HG03039 (cell line): ENCODE measurements at regions not wholly inside any gene's neighbourhood (a gene's known extent, or its start where the extent isn't known, plus 50 kb on each side); places are given as distances from the start of the nearest gene placed in this dataset.

ENCODE experiments used
- ATAC-seq: cut with Tn5 transposase; IDR thresholded peaks from one replicate; pipeline ENCODE4 v1.9.1; 2021; ENCODE audit warnings: mild to moderate bottlenecking, moderate library complexity; ENCODE audit not compliant: unreplicated experiment

DNA sequence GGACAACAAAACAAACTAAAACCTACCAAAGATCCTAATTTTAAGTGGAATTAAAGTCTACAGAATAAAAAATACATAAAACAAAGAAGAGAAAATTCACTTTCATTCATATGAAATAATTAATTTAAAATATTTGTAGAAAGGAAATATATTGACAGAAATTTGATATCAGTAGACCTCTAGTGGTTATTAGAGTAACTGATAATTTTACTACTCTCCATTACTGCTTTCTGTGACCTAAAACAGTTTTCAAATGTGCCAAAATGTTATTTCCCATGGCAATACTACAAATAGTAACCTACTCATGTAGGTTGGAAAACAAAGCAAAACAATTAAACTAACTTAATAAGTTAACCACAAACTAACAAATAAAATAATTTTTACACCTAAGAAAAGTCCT, 147.1 kb downstream of the NOL4 start:
- ATAC-seq = no peak

DNA sequence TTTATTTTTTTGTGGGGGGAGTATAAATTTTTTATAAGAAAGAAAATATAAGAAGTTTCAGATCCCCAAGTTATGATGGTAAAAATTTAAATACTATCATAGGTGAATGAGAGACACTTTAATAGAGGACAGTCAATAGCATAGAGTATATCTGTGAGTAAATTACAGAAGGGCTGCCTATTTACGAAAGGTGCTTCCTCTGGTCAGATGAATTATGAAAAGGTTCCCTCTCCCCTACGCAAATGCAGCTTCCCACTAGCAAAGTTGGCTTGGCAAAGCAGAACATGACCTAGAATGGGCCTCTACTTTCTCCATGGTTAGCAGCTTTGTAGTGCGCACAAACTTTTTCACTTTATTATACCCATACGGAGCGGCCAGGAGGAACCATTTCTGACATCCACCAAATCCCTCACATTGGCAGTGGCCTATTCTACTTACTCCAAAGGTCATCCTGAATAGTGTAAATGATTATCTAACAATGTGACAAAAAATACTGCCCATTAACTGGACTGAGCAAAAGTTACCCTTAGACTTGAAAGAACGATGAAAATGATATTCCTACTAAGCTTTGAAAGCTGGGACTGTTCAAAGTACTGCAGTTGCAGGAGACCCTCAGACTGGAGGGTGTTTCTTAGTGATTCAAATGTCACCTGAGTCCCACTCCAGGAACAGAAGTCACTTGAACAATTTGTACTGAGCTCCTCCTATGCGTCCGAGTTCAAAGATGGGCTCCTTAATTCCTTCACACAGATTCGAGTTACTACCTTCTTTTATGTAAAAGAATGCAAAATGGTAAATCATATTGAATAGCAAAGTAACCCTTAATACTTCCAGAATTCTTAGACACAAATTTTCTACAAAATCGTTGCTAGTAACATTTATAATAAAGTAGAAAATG, 148.5 kb downstream of the NOL4 start:
- ATAC-seq = no peak

DNA sequence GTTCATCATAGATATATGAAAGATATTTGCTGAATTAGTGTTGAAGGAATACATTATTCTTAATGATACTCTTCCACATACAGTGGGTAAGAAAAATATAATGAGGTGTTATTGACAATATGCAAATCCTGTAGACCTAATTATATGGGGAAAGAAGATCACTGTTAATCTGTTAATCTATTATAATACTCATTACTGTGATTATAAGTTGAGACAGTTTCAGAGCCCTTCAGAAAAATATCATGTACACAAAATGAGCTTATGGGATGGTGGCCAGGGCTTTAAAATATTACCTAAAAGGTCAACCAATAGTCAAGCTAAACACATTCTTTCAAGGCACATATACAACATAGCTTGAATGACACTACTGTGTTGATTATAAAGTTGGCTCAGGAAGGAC, 163.5 kb downstream of the NOL4 start:
- ATAC-seq = no peak

DNA sequence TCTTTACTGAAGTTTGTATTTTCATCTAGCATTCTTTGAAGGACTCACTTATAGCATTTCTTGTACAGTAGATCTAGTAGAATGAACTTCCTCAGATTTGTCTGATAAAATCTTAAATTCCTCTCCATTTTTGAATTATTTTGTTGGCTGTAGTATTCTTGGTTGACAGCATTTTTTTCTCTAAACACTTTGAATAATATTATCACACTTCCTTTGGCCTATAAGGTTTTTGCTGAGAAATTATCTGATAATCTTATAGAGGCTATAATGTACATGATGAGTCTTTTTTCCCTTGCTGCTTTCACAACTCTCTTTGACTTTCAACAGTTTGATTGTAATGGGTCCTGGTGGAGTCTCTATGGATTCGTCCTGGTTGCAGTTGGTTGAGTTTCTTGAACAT, 169.5 kb downstream of the NOL4 start:
- ATAC-seq = no peak

DNA sequence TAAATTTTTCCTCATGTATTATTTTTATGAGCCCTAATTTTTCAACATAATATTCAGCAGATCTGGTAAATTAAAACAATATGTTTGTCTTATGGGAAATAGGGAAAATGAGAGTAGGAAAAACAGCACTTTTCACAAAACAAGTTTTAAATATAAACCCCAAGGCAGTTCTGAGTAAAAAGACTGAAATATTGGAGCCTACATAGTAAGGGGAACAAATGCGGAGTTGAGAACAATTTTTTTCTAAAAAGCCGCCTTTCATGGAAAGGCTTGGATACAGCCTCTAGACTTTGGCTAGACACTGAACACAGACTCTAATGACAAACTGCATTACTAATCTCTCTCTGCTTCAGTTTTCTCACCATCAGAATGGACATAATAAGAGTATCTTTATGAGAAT, 174.1 kb downstream of the NOL4 start:
- ATAC-seq = no peak

DNA sequence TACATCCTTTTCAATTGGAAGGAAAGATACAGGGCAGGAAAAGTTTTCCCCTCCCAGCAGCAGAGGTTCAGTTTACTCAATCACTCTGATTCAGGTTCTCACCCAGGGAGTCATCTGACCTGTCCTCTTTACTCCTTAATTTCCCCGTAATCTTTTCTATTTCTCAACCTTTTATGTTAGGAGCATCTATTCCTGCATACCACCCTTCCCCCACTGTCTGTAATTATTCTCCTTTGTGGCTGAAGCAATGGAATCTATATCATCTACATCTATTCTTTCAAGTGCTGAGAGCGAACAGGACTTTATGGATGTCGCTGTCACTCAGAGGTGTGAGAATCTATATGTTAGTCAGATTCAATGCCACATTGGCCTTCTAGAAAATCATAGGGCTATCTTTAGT, 175.2 kb downstream of the NOL4 start:
- ATAC-seq = no peak

DNA sequence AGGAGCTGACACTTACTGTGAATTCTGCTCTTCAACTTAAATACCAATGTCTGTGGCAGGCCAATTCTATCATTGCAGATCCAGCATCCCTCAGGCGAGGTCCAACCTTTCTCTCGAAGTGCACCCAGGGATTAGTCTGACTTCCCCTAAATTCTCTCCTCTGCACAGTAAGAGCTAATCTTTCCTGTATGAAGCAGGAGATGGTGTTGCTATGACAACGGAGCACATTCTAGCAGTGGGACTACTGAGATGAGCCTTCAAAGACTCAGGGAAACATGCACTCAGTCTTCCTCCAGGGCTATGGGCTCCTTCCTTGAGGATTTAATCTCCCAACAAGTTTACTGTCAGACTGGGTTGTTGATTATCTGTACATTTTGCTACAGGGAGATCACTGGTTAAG, 176.3 kb downstream of the NOL4 start:
- ATAC-seq = no peak

DNA sequence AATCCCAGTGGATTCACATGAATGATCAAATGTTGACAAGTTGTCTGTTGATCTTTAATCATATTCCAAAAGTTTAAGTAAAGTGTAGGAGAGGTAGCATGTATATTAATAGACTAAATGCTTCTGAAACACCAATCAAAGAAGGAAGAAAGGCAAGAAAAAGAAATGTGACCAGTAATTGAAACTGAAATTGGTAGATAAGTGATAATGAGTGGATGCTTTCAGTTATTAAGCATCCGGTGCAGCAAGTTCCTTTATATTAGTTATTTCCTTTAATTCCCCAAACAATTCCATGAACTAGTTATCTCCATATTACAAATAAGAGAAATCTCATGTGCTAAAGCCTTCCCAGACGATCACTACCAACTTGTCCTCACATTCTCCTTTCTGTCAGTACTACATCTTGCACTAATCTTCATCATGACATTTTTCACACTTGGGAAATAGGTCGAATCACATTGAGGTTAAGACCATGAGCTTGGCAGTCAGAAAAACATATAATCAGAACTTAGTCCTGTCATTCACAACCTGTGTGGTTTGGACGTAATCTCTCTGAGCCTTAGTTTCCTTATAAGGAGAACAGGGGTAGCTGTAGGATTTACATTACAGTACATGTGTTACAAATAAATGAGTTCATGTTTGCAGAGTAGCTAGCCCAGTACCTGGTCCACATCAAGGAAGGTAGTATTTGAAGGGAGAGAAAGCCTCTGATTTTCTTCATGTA, 182.1 kb downstream of the NOL4 start:
- no peak for ATAC-seq

DNA sequence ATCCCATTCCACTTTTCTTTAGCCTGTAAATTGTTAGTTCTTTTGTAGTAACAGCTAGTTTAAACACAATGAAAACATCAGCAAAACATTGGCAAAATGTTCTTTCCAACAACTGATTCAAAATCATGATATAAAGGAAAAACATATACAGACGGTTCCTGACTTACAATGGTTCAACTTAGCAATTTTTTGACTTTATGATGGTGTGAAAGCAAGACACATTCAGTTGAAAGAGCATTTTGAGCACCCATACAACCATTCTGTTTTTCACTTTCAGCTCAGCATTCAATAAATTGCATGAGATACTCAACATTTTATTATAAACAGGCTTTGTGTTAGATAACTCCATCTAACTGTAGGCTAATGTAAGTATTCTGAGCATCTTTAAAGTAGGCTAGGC, 185.1 kb downstream of the NOL4 start:
- no peak for ATAC-seq

DNA sequence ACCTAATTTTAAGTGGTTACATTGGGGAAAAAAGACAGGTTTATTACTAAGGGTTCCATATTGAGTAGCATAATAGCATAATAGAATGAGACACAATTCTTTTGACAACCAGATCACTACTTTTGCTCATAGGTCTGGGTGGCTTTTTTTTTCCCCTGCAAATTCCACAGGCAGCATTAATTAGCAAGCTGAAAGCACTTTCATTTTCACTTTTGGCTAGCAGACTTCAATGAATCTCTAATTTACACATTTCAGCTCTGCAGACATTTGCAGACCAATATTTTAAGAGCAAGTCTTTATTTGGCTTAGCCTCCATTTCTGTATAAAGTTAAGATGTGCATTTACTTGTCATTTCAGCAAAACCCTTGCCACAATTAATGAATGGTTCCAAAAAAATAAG, 185.5 kb downstream of the NOL4 start:
- no peak for ATAC-seq

DNA sequence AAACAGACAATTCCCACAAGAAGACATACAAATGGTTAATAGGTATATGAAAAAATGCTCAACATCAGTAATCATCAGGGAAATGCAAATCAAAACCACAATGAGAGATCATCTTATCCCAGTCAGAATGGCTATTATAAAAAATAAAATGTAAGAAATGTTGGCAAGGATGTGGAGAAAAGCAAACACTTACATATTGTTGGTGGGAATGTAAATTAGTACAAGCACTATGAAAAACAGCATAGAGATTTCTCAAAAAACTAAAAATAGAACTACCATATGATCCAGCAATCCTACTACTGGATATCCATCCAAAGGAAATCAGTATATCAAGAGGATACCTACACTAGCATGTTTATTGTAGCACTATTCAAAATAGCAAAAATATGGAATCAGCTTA, 186.6 kb downstream of the NOL4 start:
- ATAC-seq = no peak

DNA sequence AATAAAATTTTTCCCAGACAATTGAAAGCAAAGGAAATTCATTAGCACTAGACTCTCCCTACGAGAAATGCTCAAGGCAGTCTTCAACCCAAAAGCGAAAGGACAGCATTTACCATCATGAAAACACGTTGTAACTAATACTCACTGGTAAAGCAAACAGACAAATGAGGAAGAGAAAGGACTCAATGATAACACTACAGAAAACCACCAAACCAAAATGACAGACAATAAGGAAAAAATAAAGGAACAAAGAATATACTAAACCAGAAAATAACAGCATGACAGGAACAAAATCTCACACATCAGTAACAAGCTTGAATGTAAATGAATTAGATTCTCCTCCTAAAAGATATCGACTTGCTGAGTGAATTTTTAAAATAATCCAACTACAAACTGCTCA, 190.7 kb downstream of the NOL4 start:
- no peak for ATAC-seq

DNA sequence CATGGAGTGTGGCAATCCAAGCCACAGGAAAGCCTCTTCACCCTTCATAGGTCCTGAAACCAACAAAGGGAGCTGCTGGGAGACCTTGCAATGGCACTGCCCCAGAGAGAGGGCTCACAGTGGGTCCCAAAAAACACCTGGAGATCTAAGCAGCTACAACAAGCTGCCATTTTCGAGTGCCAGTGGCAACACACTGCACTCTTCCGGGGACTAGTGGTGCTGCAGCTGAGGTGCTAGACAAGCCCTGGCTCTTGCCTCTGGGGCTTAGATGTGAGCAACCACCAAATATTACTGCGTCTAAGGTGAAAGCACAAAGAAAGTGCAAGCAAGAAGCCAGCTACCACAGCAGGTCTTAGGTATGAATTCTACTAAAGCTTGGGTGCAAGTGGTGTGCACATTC, 192.9 kb downstream of the NOL4 start:
- no peak for ATAC-seq

DNA sequence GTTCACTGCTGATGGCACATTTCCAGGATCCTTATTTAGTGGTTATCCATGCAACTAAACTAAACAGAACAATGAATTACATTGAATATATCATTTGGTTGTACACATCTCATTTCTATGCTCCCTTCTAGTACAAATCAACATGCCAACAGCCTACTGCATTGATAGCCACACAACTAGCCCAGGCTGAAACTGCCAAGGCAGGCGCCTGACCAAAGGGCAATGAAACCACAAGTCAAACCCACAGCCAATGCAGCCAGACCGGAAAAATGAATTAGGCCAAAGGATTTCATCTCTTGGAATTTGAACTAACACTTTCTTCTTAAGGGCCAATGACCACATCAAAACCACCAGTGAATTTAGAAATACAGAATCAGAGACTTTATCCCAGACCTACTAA, 196.4 kb downstream of the NOL4 start:
- ATAC-seq = no peak

DNA sequence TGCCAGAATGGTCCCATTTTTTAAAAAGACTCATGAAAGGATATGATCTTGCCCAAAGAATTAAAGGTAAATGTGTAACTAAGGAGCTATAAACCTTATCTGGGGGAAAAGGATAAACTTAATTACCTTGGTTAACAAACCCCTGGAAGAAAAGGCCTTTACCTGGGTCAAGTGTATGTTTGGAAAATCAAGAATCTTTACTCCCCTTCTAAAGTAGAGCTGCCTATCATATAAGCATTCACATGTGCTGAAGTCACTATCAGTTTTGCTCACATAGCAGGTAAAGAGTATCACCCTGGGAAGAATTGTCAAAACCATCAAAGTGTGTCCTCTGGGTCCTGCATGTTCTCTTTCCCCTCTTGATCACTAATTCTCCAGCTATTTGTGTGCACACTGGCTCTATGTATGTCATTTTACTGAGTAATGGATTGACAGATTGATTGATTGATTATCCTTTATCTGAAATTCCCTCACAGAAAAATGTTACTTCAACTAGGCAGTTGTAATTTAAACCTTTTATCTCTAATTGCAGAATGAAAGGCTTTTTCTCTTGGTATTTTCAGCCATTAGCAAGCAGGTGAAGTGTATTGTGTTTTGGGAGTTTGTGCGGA, 199.4 kb downstream of the NOL4 start:
- ATAC-seq = no peak

DNA sequence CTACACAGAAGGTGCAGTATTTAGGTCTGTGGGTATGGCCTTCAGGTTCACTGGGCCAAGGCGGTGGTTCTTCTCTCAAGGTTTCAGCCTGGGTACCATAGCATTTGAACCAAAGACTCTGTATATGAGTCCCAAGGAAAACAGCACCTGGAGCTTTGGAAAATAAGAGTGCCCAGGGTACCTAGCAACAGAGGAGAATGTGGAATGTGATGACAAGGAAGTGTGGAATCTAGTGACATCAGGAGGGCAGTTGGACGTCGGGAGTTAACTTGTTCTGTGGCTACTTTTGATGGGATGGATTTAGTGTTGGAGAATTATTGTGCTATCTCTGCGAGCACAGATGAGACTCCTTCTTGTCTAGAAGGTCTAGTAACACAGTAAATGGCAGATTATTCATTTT, 201.2 kb downstream of the NOL4 start:
- no peak for ATAC-seq

DNA sequence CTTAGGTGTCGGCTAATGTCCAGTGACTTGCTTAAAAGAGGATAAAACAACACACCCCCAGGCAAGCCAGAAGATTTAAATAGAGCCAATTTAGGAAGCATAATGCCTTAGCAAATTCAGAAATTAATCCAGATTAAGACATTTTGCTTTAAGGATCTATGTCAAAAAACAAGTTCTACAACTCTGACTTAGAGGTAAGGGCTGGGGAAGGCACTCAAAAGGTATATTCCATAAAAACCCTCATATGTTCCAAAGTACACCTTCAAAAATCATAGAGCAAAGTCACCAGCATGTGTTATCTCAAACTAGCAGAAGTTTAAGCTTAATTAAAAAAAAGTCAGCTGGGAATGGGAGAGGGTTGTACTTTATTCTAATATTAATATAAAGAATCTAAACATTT, 206.4 kb downstream of the NOL4 start:
- ATAC-seq = no peak

DNA sequence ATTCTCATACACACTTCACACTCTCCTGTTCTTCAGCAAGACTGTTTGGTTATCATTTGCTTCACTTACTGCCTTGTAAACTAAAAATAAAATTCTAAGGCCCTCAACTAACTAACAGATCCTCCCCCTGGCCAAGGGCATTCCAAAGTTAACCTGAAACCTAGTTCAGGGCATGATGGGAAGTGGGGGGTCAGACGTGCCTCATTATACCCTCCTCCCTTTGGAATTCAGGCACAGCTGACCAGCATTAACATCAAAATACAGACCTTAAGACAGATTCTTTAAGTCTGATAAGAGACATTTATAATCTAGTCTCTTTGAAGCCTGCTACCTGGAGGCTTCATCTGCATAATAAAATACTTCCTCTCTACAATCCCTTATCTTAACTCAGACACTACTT, 221.0 kb downstream of the NOL4 start:
- ATAC-seq = no peak

DNA sequence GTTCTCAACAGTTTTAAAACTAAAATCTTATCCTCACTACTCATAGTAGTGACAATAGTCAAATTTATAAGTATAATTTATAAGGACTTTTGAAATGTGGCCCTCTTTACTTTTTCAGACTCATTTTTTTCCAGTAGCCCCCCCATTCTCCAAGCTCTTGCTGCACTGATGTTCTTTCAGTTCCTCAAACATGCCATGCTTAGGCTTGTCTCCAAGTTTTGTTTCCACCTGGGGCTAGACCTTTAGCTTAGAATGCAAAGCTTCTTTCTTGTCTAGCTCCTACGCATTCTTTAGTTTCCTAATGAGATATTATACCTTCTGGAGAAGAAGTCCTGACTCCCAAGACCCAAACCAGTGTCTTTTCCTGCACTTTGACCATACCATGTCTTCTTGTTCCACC, 222.6 kb downstream of the NOL4 start:
- ATAC-seq = no peak

DNA sequence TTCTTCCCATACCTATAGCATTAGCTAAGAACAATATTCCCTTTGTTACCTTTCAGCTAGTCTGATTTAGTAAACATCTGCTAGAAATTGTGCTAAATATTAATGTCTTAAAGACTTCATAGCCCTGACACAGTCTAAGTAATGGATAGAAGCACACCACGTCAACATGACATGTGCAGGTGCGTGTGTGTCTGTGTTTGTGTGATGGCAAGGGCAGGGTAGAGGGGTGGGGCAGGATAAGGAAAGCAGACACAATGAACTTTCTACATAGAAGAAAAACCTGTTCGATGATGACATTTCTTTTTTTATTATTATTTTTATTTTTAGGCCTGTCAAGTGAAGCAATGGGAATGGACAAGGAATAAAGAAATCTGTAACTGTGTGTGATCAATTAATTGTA, 223.3 kb downstream of the NOL4 start:
- no peak for ATAC-seq

DNA sequence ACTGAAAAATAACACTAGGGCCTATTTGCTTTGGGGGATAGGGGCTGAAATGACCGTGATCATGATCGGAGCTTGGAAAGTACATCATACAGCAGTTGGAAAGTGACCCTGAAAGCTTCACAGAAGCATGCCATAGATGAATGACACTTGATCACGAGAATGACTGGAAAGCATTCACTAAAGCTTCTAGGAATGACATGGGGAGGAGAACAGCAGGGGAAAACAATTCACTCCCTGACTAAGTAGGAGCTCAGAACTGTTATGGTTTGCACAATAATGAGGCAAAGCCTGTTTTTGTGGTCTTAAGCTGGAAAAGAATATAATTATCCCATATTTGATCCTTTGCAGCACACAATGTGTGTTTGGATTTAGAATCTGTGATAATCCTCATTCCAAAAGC, 237.5 kb downstream of the NOL4 start:
- ATAC-seq = no peak

DNA sequence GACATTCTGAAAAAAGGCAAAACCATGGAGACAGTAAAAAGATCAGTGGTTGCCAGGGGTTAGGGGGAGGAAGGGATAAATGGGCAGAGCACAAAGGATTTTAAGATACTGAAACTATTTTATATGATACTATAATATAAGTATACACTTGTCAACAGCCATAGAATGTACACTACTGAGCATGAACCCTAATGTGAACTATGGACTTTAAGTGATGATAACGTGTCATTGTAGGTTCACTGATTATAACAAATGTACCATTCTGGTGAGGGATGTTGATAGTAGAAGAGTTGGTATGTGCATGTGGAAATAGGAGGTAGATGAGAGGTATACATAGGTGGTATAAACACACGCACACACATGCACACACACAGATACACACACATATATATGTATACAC, 241.6 kb downstream of the NOL4 start:
- ATAC-seq = no peak
